ENCODE measurements at regions not wholly inside any gene's neighbourhood (a gene's known extent, or its start where the extent isn't known, plus 50 kb on each side); places are given as distances from the start of the nearest gene placed in this dataset.

DNA sequence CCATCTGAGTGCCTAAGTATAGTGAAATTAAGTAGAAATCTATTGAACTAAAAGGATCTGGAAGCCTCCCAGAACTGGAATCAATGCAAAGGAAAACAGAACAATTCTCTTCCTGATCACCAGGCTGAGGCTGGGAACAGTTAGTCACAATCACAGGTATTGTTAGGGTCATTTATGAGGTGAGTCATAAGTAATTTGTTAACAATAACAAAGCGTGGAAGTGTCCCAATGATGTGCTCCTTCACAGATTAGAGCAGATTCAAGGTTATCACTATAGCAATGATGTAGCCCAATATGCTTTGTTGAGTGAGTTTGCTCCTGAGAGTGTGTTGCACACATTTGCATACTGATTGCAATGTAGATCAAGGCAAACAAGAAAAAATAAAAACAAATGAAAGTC, 228.1 kb downstream of the ZNF674 start:
- no peak overlapping the region for H4K5ac ChIP-seq (ENCODE audit: low read depth, low read length)
- no peak overlapping the region for H3K18ac ChIP-seq (ENCODE audit: low read depth, low read length)
- peaks cover 9% of the 10 kb centered on the region; the same call in 1 of the 2 replicates for H3K27me3 ChIP-seq (ENCODE audit: control insufficient read depth, insufficient read depth, low read length)
- no peak overlapping the region for H3K4me2 ChIP-seq (ENCODE audit: low read depth, low read length)
- in situ Hi-C loops (cut with MboI; ENCODE audit: low sequenced_read_pairs): no loop called here
- H3K14ac ChIP-seq (replicated peaks; ENCODE audit: low read depth, low read length): no peak overlapping the region
- no peak overlapping the region for H3K56ac ChIP-seq (ENCODE audit: extremely low read depth, insufficient read depth, low read length)
- no peak overlapping the region for H4K91ac ChIP-seq (ENCODE audit: insufficient read depth, low read depth, low read length)
- H2BK20ac ChIP-seq (ENCODE audit: low read depth, low read length): no peak overlapping the region
- H3K27ac ChIP-seq (ENCODE audit: insufficient read depth, low read length): no peak overlapping the region
- H4K8ac ChIP-seq (ENCODE audit: low read depth in 2 of 2, low read length in 2 of 2): no peak overlapping the region
- no peaks in the 10 kb centered on the region for H4K20me1 ChIP-seq (ENCODE audit: insufficient read depth, low read length)
- no peak for ATAC-seq (ENCODE audit: low read depth)
- H3K9ac ChIP-seq (ENCODE audit: low read depth, low read length): no peak overlapping the region
- no peak overlapping the region for H2AK9ac ChIP-seq (replicated peaks; ENCODE audit: low read depth, low read length, poor library complexity)
- H2BK5ac ChIP-seq (ENCODE audit: low read depth, low read length, poor library complexity, severe bottlenecking): no peak overlapping the region
- POLR2A ChIA-PET (ENCODE audit: unreplicated experiment): no interaction called here
- H3K4ac ChIP-seq (ENCODE audit: low read depth, low read length): no peak overlapping the region
- DNase-seq: no peak
- TF ChIP-seq, protein P1, sequence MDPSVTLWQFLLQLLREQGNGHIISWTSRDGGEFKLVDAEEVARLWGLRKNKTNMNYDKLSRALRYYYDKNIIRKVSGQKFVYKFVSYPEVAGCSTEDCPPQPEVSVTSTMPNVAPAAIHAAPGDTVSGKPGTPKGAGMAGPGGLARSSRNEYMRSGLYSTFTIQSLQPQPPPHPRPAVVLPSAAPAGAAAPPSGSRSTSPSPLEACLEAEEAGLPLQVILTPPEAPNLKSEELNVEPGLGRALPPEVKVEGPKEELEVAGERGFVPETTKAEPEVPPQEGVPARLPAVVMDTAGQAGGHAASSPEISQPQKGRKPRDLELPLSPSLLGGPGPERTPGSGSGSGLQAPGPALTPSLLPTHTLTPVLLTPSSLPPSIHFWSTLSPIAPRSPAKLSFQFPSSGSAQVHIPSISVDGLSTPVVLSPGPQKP (IDR thresholded peaks at IDR 0.05; ENCODE audit: borderline replicate concordance, low read depth, low read length): no peak
- TF ChIP-seq FOS (IDR thresholded peaks at IDR 0.05; ENCODE audit: low read depth, low read length): no peak
- TF ChIP-seq POLR2A (IDR thresholded peaks at IDR 0.05; ENCODE audit: low read depth, low read length): no peak
- no peak for TF ChIP-seq BHLHE40 (IDR thresholded peaks at IDR 0.05; ENCODE audit: low read depth, low read length)
- no peak for TF ChIP-seq RAD21 (IDR thresholded peaks at IDR 0.05; ENCODE audit: low read length)
- TF ChIP-seq, protein P2, sequence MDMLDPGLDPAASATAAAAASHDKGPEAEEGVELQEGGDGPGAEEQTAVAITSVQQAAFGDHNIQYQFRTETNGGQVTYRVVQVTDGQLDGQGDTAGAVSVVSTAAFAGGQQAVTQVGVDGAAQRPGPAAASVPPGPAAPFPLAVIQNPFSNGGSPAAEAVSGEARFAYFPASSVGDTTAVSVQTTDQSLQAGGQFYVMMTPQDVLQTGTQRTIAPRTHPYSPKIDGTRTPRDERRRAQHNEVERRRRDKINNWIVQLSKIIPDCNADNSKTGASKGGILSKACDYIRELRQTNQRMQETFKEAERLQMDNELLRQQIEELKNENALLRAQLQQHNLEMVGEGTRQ (IDR thresholded peaks at IDR 0.05; ENCODE audit: low read depth, low read length): no peak
- no peak for TF ChIP-seq CHD1 (IDR thresholded peaks at IDR 0.05; ENCODE audit: low read depth, low read length)
- no peak for TF ChIP-seq MXI1 (IDR thresholded peaks at IDR 0.05; ENCODE audit: borderline replicate concordance, low read depth, low read length)
- no peak overlapping the region for H2AK5ac ChIP-seq (ENCODE audit: low read depth, low read length)
- H2BK120ac ChIP-seq (ENCODE audit: low read depth, low read length): no peak overlapping the region
- no peak overlapping the region for H2AFZ ChIP-seq (replicated peaks; ENCODE audit: low read length, poor library complexity)
- H2BK15ac ChIP-seq (ENCODE audit: low read depth, low read length): no peak overlapping the region
- H3K79me1 ChIP-seq (ENCODE audit: low read depth in 1 of 2, low read length in 2 of 2): no peaks in the 10 kb centered on the region
- H3K36me3 ChIP-seq (ENCODE audit: control insufficient read depth, insufficient read depth, low read length): no peaks in the 10 kb centered on the region
- BruUV-seq (replicated peaks): no TSS peak
- H3K4me1 ChIP-seq (ENCODE audit: control insufficient read depth, insufficient read depth, low read length): no peaks in the 10 kb centered on the region
- no peak overlapping the region for H3K4me3 ChIP-seq (ENCODE audit: insufficient read depth, low read depth, low read length)
- intact Hi-C loops (cut with micrococcal nuclease): no loop called here
- no CpG with 5 or more reads among the region's 1 CpG for WGBS, 2 experiments (ENCODE audit: extremely low coverage in 2 of 2, insufficient read length in 1 of 2)
- dilution Hi-C loops (cut with HindIII; ENCODE audit: low sequenced_read_pairs, unreplicated experiment): no loop called here
- H3K23ac ChIP-seq (ENCODE audit: low read depth, low read length): no peak overlapping the region
- no peaks in the 10 kb centered on the region for H3K9me3 ChIP-seq (ENCODE audit: control insufficient read depth, insufficient read depth, low read length)
- CTCF ChIA-PET: no interaction called here
- no peaks in the 10 kb centered on the region for H3K9me1 ChIP-seq (ENCODE audit: insufficient read depth, low read length)

All from IMR-90 (cell line).